K562 (cell line): ENCODE measurements at regions not wholly inside any gene's neighbourhood (a gene's known extent, or its start where the extent isn't known, plus 50 kb on each side); places are given as distances from the start of the nearest gene placed in this dataset.

Experiments
- ATAC-seq: fragments of 200-7000 bp; cut with Tn5 transposase; 3 replicates; pipeline ENCODE4 v1.9.1; 2020; ENCODE audit warnings: moderate library complexity
- BruUV-seq: library from RNA; stranded (reverse); fragments of 400-500 nt; replicated peaks from 2 replicates; lab custom pipeline; 2021; lab: Mats Ljungman, UMichigan
- CTCF ChIA-PET: fragments of 300-600 bp; formaldehyde crosslinking; extraction: SDS; loops from one replicate; lab custom pipeline; 2021; ENCODE audit warnings: low intra/inter-chr PET ratio; lab: Yijun Ruan, JAX
- POLR2A ChIA-PET: fragments of 300-600, 350-650 bp; sonication (Branson Sonifier 250); formaldehyde crosslinking; extraction: SDS; loops from one replicate; lab custom pipeline; 2021; ENCODE audit warnings: antibody characterized with exemption, inconsistent platforms; lab: Yijun Ruan, JAX
- DNase-seq, 4 experiments: peaks; one replicate each; pipeline versions ENCODE4 v3.0.0 to v3.0.0-alpha.2; 2011 to 2018; ENCODE audit warnings: low spot score in 3 of 4, mixed read lengths in 3 of 4; ENCODE audit errors: extremely low read depth in 1 of 4
- FAIRE-seq: peaks from 2 replicates; lab custom pipeline; 2011; peaks lifted over from hg19 to GRCh38; lab: Jason Lieb, UNC
- H2AFZ ChIP-seq: 2 replicates; pipeline ENCODE4 v1.6.0; 2011; ENCODE audit warnings: low read depth, low read length, control low read depth, inconsistent platforms
- H3K27ac ChIP-seq: fragments of 200-600 bp; 3 replicates; pipeline ENCODE4 v1.8.0; 2011; ENCODE audit warnings: low read depth, mild to moderate bottlenecking, control low read depth, inconsistent platforms, low read length, moderate library complexity, mixed read lengths; ENCODE audit errors: extremely low read depth
- H3K27me3 ChIP-seq, 2 experiments: fragments of 300-600 bp in 1 of 2; 2 replicates in 1 of 2; 3 replicates in 1 of 2; pipeline versions ENCODE4 v1.6.0 to v1.8.0; 2011; ENCODE audit warnings: inconsistent platforms in 2 of 2, low read length in 2 of 2, mild to moderate bottlenecking in 1 of 2, mixed read lengths in 1 of 2, moderate library complexity in 1 of 2; ENCODE audit not compliant: control insufficient read depth in 2 of 2, insufficient read depth in 2 of 2
- H3K36me3 ChIP-seq: fragments of 300-600 bp; 3 replicates; pipeline ENCODE4 v1.8.0; 2011; ENCODE audit warnings: mild to moderate bottlenecking, low read length, inconsistent platforms; ENCODE audit not compliant: control insufficient read depth, insufficient read depth
- H3K4me1 ChIP-seq, 2 experiments: fragments of 200-600 bp in 1 of 2; replicated peaks in 1 of 2; 2 replicates in 1 of 2; 3 replicates in 1 of 2; pipeline versions ENCODE4 v1.5.1 to v1.8.0; 2011; ENCODE audit warnings: inconsistent platforms in 2 of 2, low read length in 2 of 2, mild to moderate bottlenecking in 1 of 2, mixed read lengths in 1 of 2, moderate library complexity in 1 of 2; ENCODE audit not compliant: control insufficient read depth in 2 of 2, insufficient read depth in 2 of 2
- H3K4me2 ChIP-seq: 2 replicates; pipeline ENCODE4 v1.6.1; 2011; ENCODE audit warnings: low read length, control low read depth, inconsistent platforms, mixed read lengths; ENCODE audit not compliant: insufficient read depth
- H3K4me3 ChIP-seq: fragments of 200-600 bp; sonication (generic), shearing (Covaris generic); 2 replicates; pipeline ENCODE4 v1.5.1; 2016; ENCODE audit warnings: control low read depth, inconsistent platforms
- H3K79me2 ChIP-seq: fragments of 200-600 bp; 3 replicates; pipeline ENCODE4 v1.8.0; 2011; ENCODE audit warnings: low read length, inconsistent platforms; ENCODE audit not compliant: control insufficient read depth, insufficient read depth
- H3K9ac ChIP-seq, 2 experiments: 2 replicates each; pipeline versions ENCODE4 v1.6.0 to v1.6.1; 2011; ENCODE audit warnings: low read depth in 2 of 2, low read length in 2 of 2, control low read depth in 1 of 2, inconsistent platforms in 1 of 2, mild to moderate bottlenecking in 1 of 2, mixed read lengths in 1 of 2; ENCODE audit not compliant: insufficient read depth in 1 of 2
- H3K9me1 ChIP-seq: one replicate; pipeline ENCODE4 v1.6.0; 2011; ENCODE audit warnings: inconsistent platforms, mild to moderate bottlenecking, low read length, moderate library complexity; ENCODE audit not compliant: control insufficient read depth, insufficient read depth
- H3K9me3 ChIP-seq: replicated peaks from 2 replicates; pipeline ENCODE4 v1.5.1; 2011; ENCODE audit warnings: low read depth, low read length, inconsistent platforms; ENCODE audit not compliant: control insufficient read depth, insufficient read depth
- H4K20me1 ChIP-seq: replicated peaks from 2 replicates; pipeline ENCODE4 v1.6.1; 2011; ENCODE audit warnings: low read length, inconsistent platforms, mixed read lengths; ENCODE audit not compliant: control insufficient read depth, insufficient read depth
- FOXP1 ChIP-seq: sonication (generic); formaldehyde crosslinking; IDR thresholded peaks from 2 replicates; pipeline ENCODE4 v1.8.0; 2022; ENCODE audit warnings: mild to moderate bottlenecking, missing genetic modification reagents
- HDAC1 ChIP-seq, 2 experiments: fragments of 450-650 bp; IDR thresholded peaks; 2 replicates each; pipeline ENCODE4 v1.6.1; 2016 to 2017; ENCODE audit warnings: inconsistent platforms in 1 of 2, mild to moderate bottlenecking in 1 of 2, moderate library complexity in 1 of 2
- IFI16 ChIP-seq: fragments of 250-450 bp; sonication (Bioruptor Pico); IDR thresholded peaks from 2 replicates; pipeline ENCODE4 v2.1.2; 2022; ENCODE audit warnings: mild to moderate bottlenecking, inconsistent platforms
- MAFK ChIP-seq: IDR thresholded peaks from 2 replicates; pipeline ENCODE4 v1.6.1; 2011; ENCODE audit warnings: low read length, improper control_type of control experiment
- NEUROD1 ChIP-seq: fragments of 150-350 bp; IDR thresholded peaks from 2 replicates; pipeline ENCODE4 v1.6.1; 2014; ENCODE audit warnings: borderline replicate concordance, low read length, low read depth; ENCODE audit not compliant: partially characterized antibody
- PHTF2 ChIP-seq: fragments of 250-450 bp; sonication (Bioruptor Pico); IDR thresholded peaks from 2 replicates; pipeline ENCODE4 v1.5.0; 2021; ENCODE audit warnings: mild to moderate bottlenecking
- RBM15 ChIP-seq: fragments of 200-400 bp; formaldehyde crosslinking; IDR thresholded peaks from 2 replicates; pipeline ENCODE4 v1.6.1; 2018; ENCODE audit warnings: mild to moderate bottlenecking, low read length, moderate library complexity; ENCODE audit not compliant: insufficient read depth
- SRSF1 ChIP-seq: fragments of 200-400 bp; formaldehyde crosslinking; IDR thresholded peaks from 2 replicates; pipeline ENCODE4 v1.6.1; 2017; ENCODE audit warnings: mild to moderate bottlenecking, low read depth, low read length, moderate library complexity
- ZNF407 ChIP-seq: fragments of 450-650 bp; IDR thresholded peaks from 2 replicates; pipeline ENCODE4 v1.6.1; 2016; ENCODE audit warnings: low read depth
- WGBS: fragments of 100-300 bp; shearing (Covaris generic); methylation state at CpG from one replicate; pipeline ENCODE4 v1.1.6; 2016; ENCODE audit warnings: low coverage, mixed read lengths; ENCODE audit not compliant: insufficient coverage; ENCODE audit errors: missing lambda C conversion rate; 5-methylcytosine and 5-hydroxymethylcytosine counted together
- in situ Hi-C: fragments of 300-500 bp; cut with MboI; formaldehyde crosslinking; loops from 4 replicates; pipeline ENCODE4 v1.15.0; 2018; ENCODE audit warnings: inconsistent platforms, mixed read lengths
- intact Hi-C: fragments of 100-400 bp; cut with micrococcal nuclease; formaldehyde crosslinking; loops from 2 replicates; pipeline ENCODE4 v1.14.2; 2022

DNA sequence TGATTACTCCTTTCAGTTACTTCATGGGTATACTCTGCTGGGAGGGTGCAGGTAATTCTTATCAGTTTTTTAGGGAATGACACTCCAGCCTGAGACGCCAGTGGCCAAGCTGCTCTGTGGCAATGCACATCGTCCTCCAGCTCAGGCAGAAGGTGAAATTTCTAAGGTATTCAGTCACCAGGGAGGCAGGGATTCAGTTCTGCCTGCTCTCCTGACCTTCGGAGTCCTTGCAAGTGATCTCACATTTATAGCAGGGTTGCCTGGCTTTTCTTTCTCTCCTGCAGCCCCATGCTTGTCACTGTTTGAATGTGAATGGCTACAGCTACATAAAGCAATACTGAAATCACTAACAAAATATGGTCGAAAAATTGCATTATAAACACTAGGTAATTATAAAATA lies 1447.5 kb downstream of the EFNB2 start:
- DNase-seq (no peak), FAIRE-seq (no peak), ATAC-seq (no peak)
- 6% methylated on average over 4 of the region's 4 CpGs for WGBS
- Histone ChIP-seq H3K4me3 (no peak overlapping the region), H3K79me2 (no peaks in the 10 kb centered on the region), H3K4me1 (no peaks in the 10 kb centered on the region), H3K27ac (no peak overlapping the region), H3K36me3 (no peaks in the 10 kb centered on the region), H3K4me2 (no peak overlapping the region), H2AFZ (no peak overlapping the region), H3K9me1 (no peaks in the 10 kb centered on the region), H3K27me3 (no peaks in the 10 kb centered on the region), H3K9me3 (no peaks in the 10 kb centered on the region), H3K9ac (no peak overlapping the region), H4K20me1 (no peaks in the 10 kb centered on the region)
- no TSS peak for BruUV-seq
- TF ChIP-seq FOXP1 (CRISPR knock-in tag) = no peak
- no peak for TF ChIP-seq PHTF2 (CRISPR knock-in tag)
- no peak for TF ChIP-seq MAFK
- in situ Hi-C loops (no loop called here), intact Hi-C loops (no loop called here)
- POLR2A ChIA-PET = no interaction called here
- CTCF ChIA-PET = no interaction called here

DNA sequence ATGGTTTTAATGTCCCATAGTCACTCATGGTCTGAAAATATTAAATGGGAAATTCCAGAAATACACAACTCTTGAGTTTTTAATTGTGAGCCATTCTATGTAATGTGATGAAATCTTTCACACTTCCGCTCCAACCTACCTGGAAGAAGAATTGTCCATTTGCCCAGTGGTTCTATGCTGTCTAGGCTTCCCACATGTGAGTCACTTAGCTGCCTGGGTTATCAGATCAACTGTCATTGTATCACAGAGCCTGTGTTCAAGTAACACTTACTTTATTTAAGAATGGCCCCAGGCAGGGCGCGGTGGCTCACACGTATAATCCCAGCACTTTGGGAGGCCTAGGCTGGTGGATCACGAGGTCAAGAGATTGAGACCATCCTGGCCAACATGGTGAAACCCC lies 1450.5 kb downstream of the EFNB2 start:
- Histone ChIP-seq H3K9ac (no peak overlapping the region), H3K27me3 (no peaks in the 10 kb centered on the region), H4K20me1 (no peaks in the 10 kb centered on the region), H3K4me2 (no peak overlapping the region), H3K9me1 (no peaks in the 10 kb centered on the region), H3K4me3 (no peak overlapping the region), H3K79me2 (no peaks in the 10 kb centered on the region), H3K4me1 (no peaks in the 10 kb centered on the region), H3K27ac (no peak overlapping the region), H2AFZ (no peak overlapping the region), H3K9me3 (no peaks in the 10 kb centered on the region), H3K36me3 (no peaks in the 10 kb centered on the region)
- no TSS peak for BruUV-seq
- ChIA-PET POLR2A (no interaction called here), CTCF (no interaction called here)
- WGBS = 3% methylated on average over 3 of the region's 5 CpGs
- FAIRE-seq = no peak
- no peak for ATAC-seq
- intact Hi-C loops (no loop called here), in situ Hi-C loops (no loop called here)
- DNase-seq = no peak
- no peak for TF ChIP-seq SRSF1
- TF ChIP-seq HDAC1 (IDR thresholded peaks at IDR 0.05) = no peak
- no peak for TF ChIP-seq NEUROD1
- no peak for TF ChIP-seq IFI16
- TF ChIP-seq ZNF407 = no peak
- no peak for TF ChIP-seq RBM15
